HG03095 (cell line): ENCODE measurements at regions not wholly inside any gene's neighbourhood (a gene's known extent, or its start where the extent isn't known, plus 50 kb on each side); places are given as distances from the start of the nearest gene placed in this dataset.

ENCODE experiments used
- ATAC-seq: cut with Tn5 transposase; IDR thresholded peaks from one replicate; pipeline ENCODE4 v1.9.1; 2021; ENCODE audit warnings: moderate library complexity; ENCODE audit not compliant: unreplicated experiment

- ATAC-seq, result no peak
These were observed 71.5 kb upstream of the EGR2 start for GRCh38 chr10:62887642-62888041.

DNA sequence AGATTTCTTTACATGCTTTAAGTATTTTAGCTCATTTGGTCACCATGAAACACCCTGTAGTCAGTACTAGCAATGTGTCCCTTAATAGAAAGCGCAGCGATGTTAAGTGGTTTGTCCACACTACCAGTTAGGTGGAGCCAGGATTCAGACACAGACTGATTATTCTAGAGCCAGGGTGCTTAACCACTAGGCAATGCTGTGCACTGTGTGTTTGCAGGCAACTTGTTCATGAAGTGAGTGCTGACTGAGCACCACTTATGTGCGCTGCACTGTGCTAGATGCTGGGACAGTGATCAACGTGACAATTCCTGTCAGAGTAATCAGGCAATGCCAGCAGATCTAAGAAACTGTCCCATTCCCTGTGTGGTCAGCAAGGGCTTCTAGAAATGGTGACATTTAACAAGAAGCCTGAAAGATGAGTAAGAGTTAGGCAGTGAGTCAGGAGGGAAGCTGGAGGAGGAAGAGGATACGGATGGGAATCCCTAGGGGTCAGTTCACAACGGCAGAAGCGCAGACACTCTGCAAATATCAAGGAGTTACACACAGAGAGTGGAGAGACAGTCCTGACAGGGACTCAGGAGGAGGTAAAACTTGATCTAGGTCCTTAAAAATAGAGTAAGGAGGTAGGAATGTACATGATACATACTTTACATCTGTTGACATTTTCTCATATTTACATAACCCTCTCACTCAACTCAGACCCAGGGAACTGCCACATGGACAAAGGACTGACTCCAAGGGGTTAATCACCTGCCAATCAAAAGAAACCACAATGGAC is 69.7 kb upstream of the EGR2 start:
- no peak for ATAC-seq

GRCh38 chr10:62880162-62880561 is 64.0 kb upstream of the EGR2 start:
- ATAC-seq, result no peak

- no peak for ATAC-seq
These were observed 57.7 kb upstream of the EGR2 start for GRCh38 chr10:62873866-62874265.

DNA sequence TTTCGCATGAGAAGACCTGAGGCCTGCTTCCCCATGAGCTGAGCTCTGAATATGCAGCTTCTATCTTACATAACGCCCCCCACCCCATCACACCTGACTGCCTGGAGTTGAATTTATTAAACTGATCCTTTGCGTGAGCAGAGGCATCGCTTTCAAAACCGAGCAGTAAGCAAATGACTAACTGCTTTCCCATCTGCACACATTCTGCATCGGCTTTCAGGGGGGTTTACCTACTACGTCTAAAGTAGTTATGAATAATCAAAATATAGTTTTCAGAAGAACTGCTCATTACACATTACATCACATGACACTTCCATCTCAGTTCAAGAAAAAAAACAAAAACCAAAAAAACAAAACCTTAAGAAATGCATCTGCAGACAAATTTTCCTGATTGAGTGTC is 54.7 kb upstream of the EGR2 start:
- peak; percentile 98 for ATAC-seq

- ATAC-seq, result no peak
These were observed 53.8 kb upstream of the EGR2 start for GRCh38 chr10:62869958-62870357.

DNA sequence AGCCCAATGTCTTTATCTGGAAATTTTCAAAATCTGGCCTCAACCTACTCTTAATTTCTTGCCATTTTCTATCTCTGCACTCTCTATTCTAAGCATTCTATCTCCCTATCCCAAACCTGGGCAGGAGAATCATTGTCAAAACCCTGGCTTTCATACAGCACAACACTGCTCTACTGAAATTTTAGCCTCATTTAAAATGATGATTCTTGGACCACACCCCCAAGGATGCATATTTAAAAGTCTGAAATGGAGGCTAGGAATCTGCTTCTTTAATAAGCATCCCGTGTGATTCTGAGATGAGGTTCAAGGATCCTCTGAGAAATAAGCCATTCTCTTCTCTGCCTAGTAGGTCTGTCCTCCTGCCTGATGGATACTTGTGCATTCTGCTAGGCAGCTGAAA is 50.8 kb upstream of the EGR2 start:
- ATAC-seq, result no peak

- no peak for ATAC-seq
These were observed 50.3 kb upstream of the EGR2 start for GRCh38 chr10:62866451-62866850.
